Body of pancreas (tissue), 4 donors: ENCODE measurements at regions not wholly inside any gene's neighbourhood (a gene's known extent, or its start where the extent isn't known, plus 50 kb on each side); places are given as distances from the start of the nearest gene placed in this dataset.

Source experiments
- ATAC-seq: fragments of 150-250 bp; one replicate; pipeline ENCODE4 v1.9.1; 2016
- DNase-seq, 4 donors: peaks; one replicate each; pipeline ENCODE4 v3.0.0-alpha.2; 2019
- H3K27ac ChIP-seq, 4 donors: fragments of 200-600 bp; sonication (generic); 1 replicate in 3 of 4; 2 replicates in 1 of 4; pipeline versions ENCODE4 v1.5.1 to v1.6.1; 2016 to 2019; ENCODE audit warnings: mild to moderate bottlenecking in 1 of 4, mixed read lengths in 1 of 4, moderate library complexity in 1 of 4
- H3K27me3 ChIP-seq, 2 donors: fragments of 200-600 bp; sonication (generic); one replicate each; pipeline ENCODE4 v1.6.0; 2016; ENCODE audit warnings: mild to moderate bottlenecking in 1 of 2
- H3K36me3 ChIP-seq, 2 donors: fragments of 200-600 bp; sonication (generic); replicated peaks in 1 of 2; 2 replicates each; pipeline ENCODE4 v1.5.1; 2016; ENCODE audit warnings: low read depth in 2 of 2; ENCODE audit not compliant: insufficient read depth in 1 of 2
- H3K4me1 ChIP-seq: fragments of 200-600 bp; sonication (generic); one replicate; pipeline ENCODE4 v1.6.0; 2016
- H3K4me3 ChIP-seq, 2 donors: fragments of 200-600 bp; sonication (generic); 1 replicate in 1 of 2; 2 replicates in 1 of 2; pipeline ENCODE4 v1.5.1; 2016 to 2019
- H3K9me3 ChIP-seq, 3 donors: fragments of 200-600 bp; sonication (generic); 1 replicate in 2 of 3; 2 replicates in 1 of 3; pipeline ENCODE4 v1.5.1; 2016
- POLR2A ChIP-seq, 3 donors: fragments of 450-650 bp; IDR thresholded peaks; one replicate each; pipeline ENCODE4 v1.6.1; 2016; ENCODE audit warnings: antibody characterized with exemption in 3 of 3, mild to moderate bottlenecking in 2 of 3
- WGBS, 2 donors: methylation state at CpG; one replicate each; pipeline ENCODE4 v1.1.5; 2017; 5-methylcytosine and 5-hydroxymethylcytosine counted together
- intact Hi-C: fragments of 100-400 bp; cut with DNase I; formaldehyde crosslinking; loops from one replicate; pipeline ENCODE4 v1.15.1; 2023
- TF ChIP-seq, protein P1 (sequence below), 7 experiments: fragments of 450-650 bp in 4 of 7; fragments of 200-600 bp in 3 of 7; sonication (generic) in 3 of 7; IDR thresholded peaks; one replicate each; pipeline ENCODE4 v1.5.1; 2016 to 2019; ENCODE audit warnings: antibody characterized with exemption in 7 of 7

DNA sequence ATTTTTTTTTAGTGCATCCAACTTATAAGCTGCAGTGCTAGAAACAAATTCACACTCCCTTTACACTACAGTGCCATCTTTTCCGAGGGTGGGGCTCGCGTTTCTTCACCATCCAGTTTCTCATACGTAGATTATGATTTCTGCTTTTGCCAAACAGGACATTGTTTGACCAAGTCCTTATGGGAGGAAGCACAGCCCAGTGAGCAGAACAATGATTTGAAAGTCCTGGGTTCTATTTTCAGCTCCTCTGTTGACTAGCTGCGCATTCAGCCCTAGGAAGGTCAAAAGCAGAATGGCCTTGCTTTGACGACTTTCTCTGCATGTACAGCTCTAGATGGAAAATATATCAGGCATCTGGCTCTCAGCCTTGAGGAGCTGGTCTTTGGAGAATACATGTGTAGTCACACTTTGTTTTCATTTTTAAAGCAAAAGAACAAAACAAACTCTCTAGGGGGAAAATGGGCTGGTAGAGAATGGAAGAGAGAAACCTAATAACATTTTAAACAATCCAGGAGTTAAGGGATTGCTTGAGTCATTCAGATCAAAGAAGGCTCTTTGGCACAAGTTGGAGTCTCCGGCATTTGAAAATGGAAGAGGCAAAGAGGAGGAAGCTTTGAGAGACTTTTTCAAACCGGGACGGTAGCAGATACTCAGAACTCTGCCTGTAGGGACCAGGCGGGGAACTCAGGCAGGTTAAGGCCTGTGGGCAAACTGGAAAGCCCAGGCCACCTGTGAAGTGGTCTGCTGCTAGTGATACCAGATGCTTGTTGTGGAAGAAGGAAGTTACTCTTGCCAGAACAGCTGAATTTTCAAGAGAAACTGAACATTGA, 257.3 kb upstream of the PLEKHG7 start:
- 69 to 76% methylated on average over 10 of the region's 10 CpGs for WGBS, 2 donors
- Histone ChIP-seq H3K27ac (peak overlapping the region in 2 of 4 donors; percentile 2 to 48), H3K36me3 (no peaks in the 10 kb centered on the region), H3K9me3 (no peaks in the 10 kb centered on the region), H3K4me3 (no peak overlapping the region), H3K27me3 (no peaks in the 10 kb centered on the region), H3K4me1 (no peaks in the 10 kb centered on the region)
- TF ChIP-seq, protein P1, sequence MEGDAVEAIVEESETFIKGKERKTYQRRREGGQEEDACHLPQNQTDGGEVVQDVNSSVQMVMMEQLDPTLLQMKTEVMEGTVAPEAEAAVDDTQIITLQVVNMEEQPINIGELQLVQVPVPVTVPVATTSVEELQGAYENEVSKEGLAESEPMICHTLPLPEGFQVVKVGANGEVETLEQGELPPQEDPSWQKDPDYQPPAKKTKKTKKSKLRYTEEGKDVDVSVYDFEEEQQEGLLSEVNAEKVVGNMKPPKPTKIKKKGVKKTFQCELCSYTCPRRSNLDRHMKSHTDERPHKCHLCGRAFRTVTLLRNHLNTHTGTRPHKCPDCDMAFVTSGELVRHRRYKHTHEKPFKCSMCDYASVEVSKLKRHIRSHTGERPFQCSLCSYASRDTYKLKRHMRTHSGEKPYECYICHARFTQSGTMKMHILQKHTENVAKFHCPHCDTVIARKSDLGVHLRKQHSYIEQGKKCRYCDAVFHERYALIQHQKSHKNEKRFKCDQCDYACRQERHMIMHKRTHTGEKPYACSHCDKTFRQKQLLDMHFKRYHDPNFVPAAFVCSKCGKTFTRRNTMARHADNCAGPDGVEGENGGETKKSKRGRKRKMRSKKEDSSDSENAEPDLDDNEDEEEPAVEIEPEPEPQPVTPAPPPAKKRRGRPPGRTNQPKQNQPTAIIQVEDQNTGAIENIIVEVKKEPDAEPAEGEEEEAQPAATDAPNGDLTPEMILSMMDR (IDR thresholded peaks at IDR 0.05): no peak
- no peak for TF ChIP-seq POLR2A (IDR thresholded peaks at IDR 0.05)
- DNase-seq (no peak), ATAC-seq (no peak)
- intact Hi-C loops: no loop called here

DNA sequence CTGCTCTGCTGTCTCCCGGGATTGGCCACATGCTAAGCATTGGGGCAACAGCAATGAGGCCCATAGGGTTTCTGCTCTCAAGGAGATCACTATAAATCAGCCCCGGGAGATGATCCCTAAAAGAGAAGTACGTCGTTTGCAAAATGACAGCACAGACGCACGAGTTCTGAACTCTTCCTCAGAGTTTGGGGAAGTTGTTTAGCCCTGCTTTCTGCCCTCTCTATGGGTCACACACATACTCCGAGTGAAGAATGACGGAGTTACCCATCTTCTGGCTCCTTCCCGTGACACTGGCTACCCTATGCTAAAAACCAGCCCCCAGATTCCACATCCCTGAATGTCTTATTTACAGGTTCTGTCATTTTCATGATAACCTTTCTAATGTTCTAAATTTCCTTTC, 258.0 kb upstream of the PLEKHG7 start:
- no peaks in the 10 kb centered on the region for H3K4me1 ChIP-seq
- H3K27ac ChIP-seq: peak overlapping the region in 1 of 4 donors; percentile 48
- H3K4me3 ChIP-seq: no peak overlapping the region
- no peaks in the 10 kb centered on the region for H3K9me3 ChIP-seq
- ATAC-seq: no peak
- peak in 1 of 4 donors; percentile 65 for DNase-seq
- TF ChIP-seq, protein P1 (IDR thresholded peaks at IDR 0.05): no peak
- TF ChIP-seq POLR2A (IDR thresholded peaks at IDR 0.05): no peak
- no peaks in the 10 kb centered on the region for H3K27me3 ChIP-seq
- intact Hi-C loops: no loop called here
- no peaks in the 10 kb centered on the region for H3K36me3 ChIP-seq
- WGBS, 2 donors: 71 to 92% methylated on average over 9 of the region's 9 CpGs

DNA sequence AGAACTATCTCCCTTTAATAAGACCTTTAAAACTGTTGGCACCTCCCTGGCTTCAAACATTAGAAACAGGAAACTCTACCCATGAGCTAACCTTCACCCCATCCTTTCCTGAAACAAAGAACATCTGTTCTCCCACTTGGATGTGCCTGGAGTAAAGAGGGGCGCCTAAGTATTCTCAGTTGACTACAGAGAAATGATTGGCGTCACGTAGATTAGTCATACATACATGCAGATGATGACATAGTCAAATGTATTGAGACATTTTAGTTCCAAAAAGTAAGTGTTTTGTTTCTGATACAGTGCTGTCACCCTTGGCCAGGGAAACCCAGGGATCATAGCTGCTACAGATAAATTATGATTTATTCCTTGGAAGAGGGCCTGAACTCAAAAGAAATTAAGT, 260.0 kb upstream of the PLEKHG7 start:
- H3K27ac ChIP-seq: no peak overlapping the region
- WGBS, 2 donors: 80 to 93% methylated on average over 3 of the region's 3 CpGs
- ATAC-seq (no peak), DNase-seq (no peak)
- intact Hi-C loops: no loop called here
- H3K4me3 ChIP-seq: no peak overlapping the region
- no peaks in the 10 kb centered on the region for H3K36me3 ChIP-seq
- H3K27me3 ChIP-seq: no peaks in the 10 kb centered on the region
- no peak for TF ChIP-seq POLR2A (IDR thresholded peaks at IDR 0.05)
- TF ChIP-seq, protein P1 (IDR thresholded peaks at IDR 0.05): no peak
- no peaks in the 10 kb centered on the region for H3K4me1 ChIP-seq
- H3K9me3 ChIP-seq: no peaks in the 10 kb centered on the region

DNA sequence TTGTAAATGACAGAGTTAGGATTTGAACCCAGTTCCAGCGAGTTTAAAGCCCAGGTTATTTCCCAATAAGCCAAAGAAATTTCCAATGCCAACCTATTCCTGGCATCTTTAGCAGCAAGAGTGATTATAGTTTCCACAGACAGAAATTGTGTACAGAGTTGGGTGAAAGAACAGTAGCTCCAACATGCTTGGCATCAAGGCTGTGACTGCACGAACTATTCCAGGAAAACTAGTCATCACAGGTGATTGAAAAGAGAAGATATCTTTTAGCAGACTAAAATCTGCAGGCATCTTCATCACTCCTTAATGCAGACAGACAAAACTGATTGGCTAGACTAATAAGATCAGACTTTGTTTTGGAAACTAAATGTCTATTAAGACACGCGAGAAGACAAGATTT, 262.7 kb upstream of the PLEKHG7 start:
- ATAC-seq (no peak), DNase-seq (no peak)
- H3K36me3 ChIP-seq: no peaks in the 10 kb centered on the region
- H3K27ac ChIP-seq: no peak overlapping the region
- no peaks in the 10 kb centered on the region for H3K27me3 ChIP-seq
- no peaks in the 10 kb centered on the region for H3K4me1 ChIP-seq
- WGBS, 2 donors: 83 to 86% methylated on average over 4 of the region's 4 CpGs
- intact Hi-C loops: no loop called here
- TF ChIP-seq, protein P1 (IDR thresholded peaks at IDR 0.05): no peak
- TF ChIP-seq POLR2A (IDR thresholded peaks at IDR 0.05): no peak
- H3K4me3 ChIP-seq: no peak overlapping the region
- no peaks in the 10 kb centered on the region for H3K9me3 ChIP-seq

DNA sequence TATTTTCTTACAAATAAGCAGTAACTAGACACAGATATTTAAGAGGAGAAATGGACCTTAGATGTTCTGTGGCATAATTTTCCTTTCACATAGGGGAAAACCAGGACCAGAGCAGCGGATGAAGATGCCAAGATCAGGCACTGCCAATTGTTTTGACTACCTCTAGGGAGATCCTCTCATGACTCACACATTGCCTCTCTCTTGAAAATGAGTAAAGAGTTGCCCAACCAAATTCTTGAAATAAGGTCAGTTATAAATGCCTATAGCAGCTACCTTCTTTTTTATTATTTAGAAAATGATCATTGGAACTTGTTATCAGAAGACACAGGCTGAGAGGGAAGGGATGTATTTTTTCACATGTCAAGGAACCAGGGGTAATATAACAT, 263.4 kb upstream of the PLEKHG7 start:
- intact Hi-C loops: no loop called here

More for the DNA sequence above, 263.4 kb upstream of the PLEKHG7 start:
- Histone ChIP-seq H3K27me3 (no peaks in the 10 kb centered on the region), H3K36me3 (no peaks in the 10 kb centered on the region), H3K9me3 (no peaks in the 10 kb centered on the region), H3K4me3 (no peak overlapping the region), H3K27ac (no peak overlapping the region), H3K4me1 (no peaks in the 10 kb centered on the region)
- DNase-seq: no peak
- WGBS, 2 donors: 74 to 88% methylated on average over 1 of the region's 1 CpG
- no peak for ATAC-seq
- TF ChIP-seq POLR2A (IDR thresholded peaks at IDR 0.05): no peak
- TF ChIP-seq, protein P1 (IDR thresholded peaks at IDR 0.05): no peak
